ENCODE measurements at regions not wholly inside any gene's neighbourhood (a gene's known extent, or its start where the extent isn't known, plus 50 kb on each side); places are given as distances from the start of the nearest gene placed in this dataset.
"Not testable (repeated sequence)": the region's sequence is repeated elsewhere in the genome, so short reads cannot be mapped to it uniquely, and the experiment has no call there.

GRCh38 chr4:177242651-177243286 is 66.9 kb upstream of the NEIL3 start:
- no peak for DNase-seq (ENCODE audit: low read depth in 2 of 2)

- no peak for DNase-seq (ENCODE audit: low read depth in 2 of 2)
Measured at GRCh38 chr4:177246641-177247584, 62.8 kb upstream of the NEIL3 start.

GRCh38 chr4:177250056-177250696 is 59.5 kb upstream of the NEIL3 start:
- no peak for DNase-seq (ENCODE audit: low read depth in 2 of 2)

- DNase-seq (ENCODE audit: low read depth in 2 of 2), result no peak
Measured at GRCh38 chr4:177251237-177251636, 58.4 kb upstream of the NEIL3 start.

GRCh38 chr4:177255359-177255758 is 54.3 kb upstream of the NEIL3 start:
- no peak for DNase-seq (ENCODE audit: low read depth in 2 of 2)

GRCh38 chr4:177256950-177257349 is 52.7 kb upstream of the NEIL3 start:
- DNase-seq (ENCODE audit: low read depth in 2 of 2), result no peak

- DNase-seq (ENCODE audit: low read depth in 2 of 2), result not testable (repeated sequence)
Measured at GRCh38 chr4:177259466-177259865, 50.2 kb upstream of the NEIL3 start.
